ENCODE measurements at regions not wholly inside any gene's neighbourhood (a gene's known extent, or its start where the extent isn't known, plus 50 kb on each side); places are given as distances from the start of the nearest gene placed in this dataset.

DNA sequence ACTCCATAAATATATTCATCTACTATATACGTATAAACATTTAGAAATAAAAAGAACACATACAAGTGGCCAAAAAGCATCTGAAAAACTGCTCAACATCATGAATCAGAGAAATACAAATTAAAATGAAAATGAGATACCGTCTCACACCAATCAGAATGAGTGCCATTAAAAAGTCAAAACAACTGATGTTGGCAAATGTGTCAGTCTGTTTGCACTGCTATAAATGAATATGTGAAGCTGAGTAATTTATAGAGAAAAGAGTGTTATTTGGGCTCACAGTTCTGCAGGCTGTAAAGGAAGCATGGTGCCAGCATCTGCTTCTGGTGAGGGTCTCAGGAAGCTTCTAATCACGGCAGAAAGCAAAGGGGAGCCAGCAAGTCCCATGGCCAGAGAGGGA is 620.3 kb upstream of the CCDC54 start:
- TF ChIP-seq, protein P1, sequence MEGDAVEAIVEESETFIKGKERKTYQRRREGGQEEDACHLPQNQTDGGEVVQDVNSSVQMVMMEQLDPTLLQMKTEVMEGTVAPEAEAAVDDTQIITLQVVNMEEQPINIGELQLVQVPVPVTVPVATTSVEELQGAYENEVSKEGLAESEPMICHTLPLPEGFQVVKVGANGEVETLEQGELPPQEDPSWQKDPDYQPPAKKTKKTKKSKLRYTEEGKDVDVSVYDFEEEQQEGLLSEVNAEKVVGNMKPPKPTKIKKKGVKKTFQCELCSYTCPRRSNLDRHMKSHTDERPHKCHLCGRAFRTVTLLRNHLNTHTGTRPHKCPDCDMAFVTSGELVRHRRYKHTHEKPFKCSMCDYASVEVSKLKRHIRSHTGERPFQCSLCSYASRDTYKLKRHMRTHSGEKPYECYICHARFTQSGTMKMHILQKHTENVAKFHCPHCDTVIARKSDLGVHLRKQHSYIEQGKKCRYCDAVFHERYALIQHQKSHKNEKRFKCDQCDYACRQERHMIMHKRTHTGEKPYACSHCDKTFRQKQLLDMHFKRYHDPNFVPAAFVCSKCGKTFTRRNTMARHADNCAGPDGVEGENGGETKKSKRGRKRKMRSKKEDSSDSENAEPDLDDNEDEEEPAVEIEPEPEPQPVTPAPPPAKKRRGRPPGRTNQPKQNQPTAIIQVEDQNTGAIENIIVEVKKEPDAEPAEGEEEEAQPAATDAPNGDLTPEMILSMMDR (conservative IDR thresholded peaks at IDR 0.05 in 1 of 2, IDR thresholded peaks at IDR 0.05 in 1 of 2; ENCODE audit: extremely low read depth in 1 of 2, insufficient read depth in 1 of 2, low read depth in 1 of 2, low read length in 2 of 2), result no peak
- TF ChIP-seq EZH2 (IDR thresholded peaks at IDR 0.05; ENCODE audit: borderline replicate concordance, low read length), result no peak

Data from mammary epithelial cell (primary cell).